GM18520 (cell line): ENCODE measurements at regions not wholly inside any gene's neighbourhood (a gene's known extent, or its start where the extent isn't known, plus 50 kb on each side); places are given as distances from the start of the nearest gene placed in this dataset.

Experiments
- ATAC-seq: cut with Tn5 transposase; IDR thresholded peaks from one replicate; pipeline ENCODE4 v1.9.1; 2021; ENCODE audit not compliant: unreplicated experiment

GRCh38 chr6:22399693-22400092 is 102.9 kb upstream of the PRL start:
- ATAC-seq: no peak

GRCh38 chr6:22401206-22401605 is 104.4 kb upstream of the PRL start:
- ATAC-seq: no peak

- ATAC-seq: no peak
These were observed 105.1 kb upstream of the PRL start for GRCh38 chr6:22401932-22402331.

GRCh38 chr6:22409486-22409885 is 112.7 kb upstream of the PRL start:
- no peak for ATAC-seq

- ATAC-seq: no peak
These were observed 114.7 kb upstream of the PRL start for GRCh38 chr6:22411376-22412105.

- no peak for ATAC-seq
These were observed 116.2 kb upstream of the PRL start for GRCh38 chr6:22412994-22413393.

- no peak for ATAC-seq
These were observed 117.0 kb upstream of the PRL start for GRCh38 chr6:22413681-22414311.

- no peak for ATAC-seq
These were observed 121.9 kb upstream of the PRL start for GRCh38 chr6:22418714-22419113.

GRCh38 chr6:22421198-22421597 is 124.4 kb upstream of the PRL start:
- ATAC-seq: no peak

GRCh38 chr6:22424196-22424595 is 127.4 kb upstream of the PRL start:
- ATAC-seq: no peak

- ATAC-seq: no peak
These were observed 135.2 kb upstream of the PRL start for GRCh38 chr6:22432060-22432459.

- ATAC-seq: no peak
These were observed 135.6 kb upstream of the HDGFL1 start for GRCh38 chr6:22433745-22434144.

- ATAC-seq: no peak
These were observed 134.2 kb upstream of the HDGFL1 start for GRCh38 chr6:22435151-22435550.

- ATAC-seq: no peak
These were observed 133.2 kb upstream of the HDGFL1 start for GRCh38 chr6:22436134-22436533.

GRCh38 chr6:22437665-22438064 is 131.7 kb upstream of the HDGFL1 start:
- ATAC-seq: no peak

GRCh38 chr6:22442826-22443225 is 126.5 kb upstream of the HDGFL1 start:
- no peak for ATAC-seq

- no peak for ATAC-seq
These were observed 125.0 kb upstream of the HDGFL1 start for GRCh38 chr6:22444330-22444729.

- ATAC-seq: no peak
These were observed 123.4 kb upstream of the HDGFL1 start for GRCh38 chr6:22445946-22446345.

GRCh38 chr6:22447249-22448196 is 121.8 kb upstream of the HDGFL1 start:
- ATAC-seq: no peak

- ATAC-seq: no peak
These were observed 121.1 kb upstream of the HDGFL1 start for GRCh38 chr6:22448291-22448711.

- ATAC-seq: no peak
These were observed 117.4 kb upstream of the HDGFL1 start for GRCh38 chr6:22451962-22452361.

- ATAC-seq: no peak
These were observed 114.0 kb upstream of the HDGFL1 start for GRCh38 chr6:22455378-22455777.
